ENCODE measurements at regions not wholly inside any gene's neighbourhood (a gene's known extent, or its start where the extent isn't known, plus 50 kb on each side); places are given as distances from the start of the nearest gene placed in this dataset.

GRCh38 chr13:44191103-44191502 is 182.5 kb upstream of the SERP2 start:
- Histone ChIP-seq H3K4me3 (ENCODE audit: low read depth, low read length) (no peak overlapping the region), H3K36me3 (ENCODE audit: control insufficient read depth in 2 of 2, insufficient read depth in 1 of 2, low read length in 2 of 2) (no peaks in the 10 kb centered on the region), H3K4me1 (ENCODE audit: control insufficient read depth, insufficient read depth, low read length) (no peaks in the 10 kb centered on the region), H3K9me3 (ENCODE audit: control insufficient read depth, insufficient read depth, low read depth, low read length) (no peaks in the 10 kb centered on the region), H3K27ac (ENCODE audit: extremely low read depth, low read depth, low read length) (no peak overlapping the region)
- POLR2A ChIA-PET, result interaction anchor here (2.1 kb wide), 1 partner anchor 246 kb away, joined by 7 read pairs; no protein-coding TSS in a partner anchor
- TF ChIP-seq ZFP3 (tag by site-specific recombination; IDR thresholded peaks at IDR 0.05; ENCODE audit: low read depth) (no peak), ZSCAN16 (tag by site-specific recombination; IDR thresholded peaks at IDR 0.05) (no peak), ZNF10 (tag by site-specific recombination; IDR thresholded peaks at IDR 0.05) (no peak), ZNF2 (tag by site-specific recombination; IDR thresholded peaks at IDR 0.05) (no peak), ZNF560 (tag by site-specific recombination; IDR thresholded peaks at IDR 0.05; ENCODE audit: borderline replicate concordance) (no peak), PRDM2 (tag by site-specific recombination; IDR thresholded peaks at IDR 0.05; ENCODE audit: borderline replicate concordance) (no peak)
- CTCF ChIA-PET, result interaction anchor here (0.6 to 2.8 kb wide), 11 partner anchors 15 to 1295 kb away, joined by 3 to 11 read pairs (median 4); no protein-coding TSS in a partner anchor

GRCh38 chr13:44191504-44192171 is 182.0 kb upstream of the SERP2 start:
- no peaks in the 10 kb centered on the region for H3K9me3 ChIP-seq (ENCODE audit: control insufficient read depth, insufficient read depth, low read depth, low read length)
- no peak overlapping the region for H3K4me3 ChIP-seq (ENCODE audit: low read depth, low read length)
- no peaks in the 10 kb centered on the region for H3K36me3 ChIP-seq (ENCODE audit: control insufficient read depth in 2 of 2, insufficient read depth in 1 of 2, low read length in 2 of 2)
- CTCF ChIA-PET, result interaction anchor here (0.6 to 2.8 kb wide), 10 partner anchors 15 to 1295 kb away, joined by 3 to 11 read pairs (median 4); no protein-coding TSS in a partner anchor
- POLR2A ChIA-PET, result interaction anchor here (2.1 kb wide), 1 partner anchor 245 kb away, joined by 7 read pairs; no protein-coding TSS in a partner anchor
- no peaks in the 10 kb centered on the region for H3K4me1 ChIP-seq (ENCODE audit: control insufficient read depth, insufficient read depth, low read length)
- H3K27ac ChIP-seq (ENCODE audit: extremely low read depth, low read depth, low read length), result peak overlapping the region; percentile 24; the same call in 1 of the 2 replicates
- TF ChIP-seq ZNF138 (tag by site-specific recombination; IDR thresholded peaks at IDR 0.05; ENCODE audit: borderline replicate concordance), result no peak
- no peak for TF ChIP-seq ZNF398 (tag by site-specific recombination; IDR thresholded peaks at IDR 0.05)
- TF ChIP-seq ZNF530 (tag by site-specific recombination; IDR thresholded peaks at IDR 0.05; ENCODE audit: low read depth), result no peak
- 0 out of 2 replicates have a peak, but pooled peaks have one; percentile 27 for TF ChIP-seq ZSCAN4 (tag by site-specific recombination; IDR thresholded peaks at IDR 0.05)
- TF ChIP-seq ZSCAN30 (tag by site-specific recombination; IDR thresholded peaks at IDR 0.05), result no peak
- no peak for TF ChIP-seq ZNF473 (tag by site-specific recombination; IDR thresholded peaks at IDR 0.05)
- no peak for TF ChIP-seq ZNF24 (tag by site-specific recombination; IDR thresholded peaks at IDR 0.05)
- no peak for TF ChIP-seq MEIS1 (CRISPR knock-in tag; IDR thresholded peaks at IDR 0.05; ENCODE audit: borderline replicate concordance)
- TF ChIP-seq ZNF623 (tag by site-specific recombination; IDR thresholded peaks at IDR 0.05), result no peak
- TF ChIP-seq ZNF544 (tag by site-specific recombination; IDR thresholded peaks at IDR 0.05), result no peak
- TF ChIP-seq ZNF366 (tag by site-specific recombination; conservative IDR thresholded peaks at IDR 0.05), result no peak
- TF ChIP-seq ZNF558 (tag by site-specific recombination; IDR thresholded peaks at IDR 0.05), result no peak
- no peak for TF ChIP-seq ZBTB21 (tag by site-specific recombination; IDR thresholded peaks at IDR 0.05)
- TF ChIP-seq ZNF362 (tag by site-specific recombination; IDR thresholded peaks at IDR 0.05), result no peak
- no peak for TF ChIP-seq ZBTB20 (tag by site-specific recombination; IDR thresholded peaks at IDR 0.05)
- TF ChIP-seq ZBTB17 (tag by site-specific recombination; IDR thresholded peaks at IDR 0.05), result peak; percentile 76; the same call in 1 of the 2 replicates
- no peak for TF ChIP-seq TRIM28 (IDR thresholded peaks at IDR 0.05; ENCODE audit: borderline replicate concordance, low read length)
- TF ChIP-seq ZNF302 (tag by site-specific recombination; IDR thresholded peaks at IDR 0.05; ENCODE audit: low read depth), result no peak
- no peak; the same call in 1 of the 2 replicates for TF ChIP-seq MZF1 (tag by site-specific recombination; IDR thresholded peaks at IDR 0.05; ENCODE audit: borderline replicate concordance)
- no peak for TF ChIP-seq KLF10 (tag by site-specific recombination; IDR thresholded peaks at IDR 0.05)
